ENCODE measurements at regions not wholly inside any gene's neighbourhood (a gene's known extent, or its start where the extent isn't known, plus 50 kb on each side); places are given as distances from the start of the nearest gene placed in this dataset.

GRCh38 chr10:29857843-29858701, 201.3 kb downstream of the JCAD start:
- no peak for DNase-seq (ENCODE audit: low read depth in 2 of 2)

GRCh38 chr10:29856295-29856694, 203.1 kb downstream of the JCAD start:
- DNase-seq (ENCODE audit: low read depth in 2 of 2) = no peak

GRCh38 chr10:29853913-29854312, 205.5 kb downstream of the JCAD start:
- DNase-seq (ENCODE audit: low read depth in 2 of 2) = no peak

GRCh38 chr10:29851241-29851640, 208.1 kb downstream of the JCAD start:
- no peak for DNase-seq (ENCODE audit: low read depth in 2 of 2)

GRCh38 chr10:29850371-29850770, 209.0 kb downstream of the JCAD start:
- no peak for DNase-seq (ENCODE audit: low read depth in 2 of 2)

- DNase-seq (ENCODE audit: low read depth in 2 of 2) = no peak
Measured at GRCh38 chr10:29849886-29850285, 209.5 kb downstream of the JCAD start.

- DNase-seq (ENCODE audit: low read depth in 2 of 2) = no peak
Measured at GRCh38 chr10:29849126-29849833, 210.1 kb downstream of the JCAD start.

- no peak for DNase-seq (ENCODE audit: low read depth in 2 of 2)
Measured at GRCh38 chr10:29846881-29847280, 212.1 kb upstream of the SVIL start.

- no peak for DNase-seq (ENCODE audit: low read depth in 2 of 2)
Measured at GRCh38 chr10:29845166-29845565, 210.4 kb upstream of the SVIL start.

- DNase-seq (ENCODE audit: low read depth in 2 of 2) = no peak
Measured at GRCh38 chr10:29843143-29843542, 208.4 kb upstream of the SVIL start.

- no peak for DNase-seq (ENCODE audit: low read depth in 2 of 2)
Measured at GRCh38 chr10:29841724-29842649, 207.2 kb upstream of the SVIL start.

GRCh38 chr10:29840516-29841276, 205.9 kb upstream of the SVIL start:
- DNase-seq (ENCODE audit: low read depth in 2 of 2) = no peak

- no peak for DNase-seq (ENCODE audit: low read depth in 2 of 2)
Measured at GRCh38 chr10:29839826-29840515, 205.2 kb upstream of the SVIL start.

- no peak for DNase-seq (ENCODE audit: low read depth in 2 of 2)
Measured at GRCh38 chr10:29838539-29838938, 203.8 kb upstream of the SVIL start.

GRCh38 chr10:29837586-29837985, 202.8 kb upstream of the SVIL start:
- no peak for DNase-seq (ENCODE audit: low read depth in 2 of 2)

GRCh38 chr10:29836396-29836795, 201.6 kb upstream of the SVIL start:
- no peak for DNase-seq (ENCODE audit: low read depth in 2 of 2)

GRCh38 chr10:29835055-29835454, 200.3 kb upstream of the SVIL start:
- no peak for DNase-seq (ENCODE audit: low read depth in 2 of 2)

- DNase-seq (ENCODE audit: low read depth in 2 of 2) = no peak
Measured at GRCh38 chr10:29830531-29831512, 196.1 kb upstream of the SVIL start.

GRCh38 chr10:29829776-29830175, 195.0 kb upstream of the SVIL start:
- no peak for DNase-seq (ENCODE audit: low read depth in 2 of 2)

GRCh38 chr10:29828956-29829355, 194.2 kb upstream of the SVIL start:
- no peak for DNase-seq (ENCODE audit: low read depth in 2 of 2)
